ENCODE measurements at regions not wholly inside any gene's neighbourhood (a gene's known extent, or its start where the extent isn't known, plus 50 kb on each side); places are given as distances from the start of the nearest gene placed in this dataset.

DNA sequence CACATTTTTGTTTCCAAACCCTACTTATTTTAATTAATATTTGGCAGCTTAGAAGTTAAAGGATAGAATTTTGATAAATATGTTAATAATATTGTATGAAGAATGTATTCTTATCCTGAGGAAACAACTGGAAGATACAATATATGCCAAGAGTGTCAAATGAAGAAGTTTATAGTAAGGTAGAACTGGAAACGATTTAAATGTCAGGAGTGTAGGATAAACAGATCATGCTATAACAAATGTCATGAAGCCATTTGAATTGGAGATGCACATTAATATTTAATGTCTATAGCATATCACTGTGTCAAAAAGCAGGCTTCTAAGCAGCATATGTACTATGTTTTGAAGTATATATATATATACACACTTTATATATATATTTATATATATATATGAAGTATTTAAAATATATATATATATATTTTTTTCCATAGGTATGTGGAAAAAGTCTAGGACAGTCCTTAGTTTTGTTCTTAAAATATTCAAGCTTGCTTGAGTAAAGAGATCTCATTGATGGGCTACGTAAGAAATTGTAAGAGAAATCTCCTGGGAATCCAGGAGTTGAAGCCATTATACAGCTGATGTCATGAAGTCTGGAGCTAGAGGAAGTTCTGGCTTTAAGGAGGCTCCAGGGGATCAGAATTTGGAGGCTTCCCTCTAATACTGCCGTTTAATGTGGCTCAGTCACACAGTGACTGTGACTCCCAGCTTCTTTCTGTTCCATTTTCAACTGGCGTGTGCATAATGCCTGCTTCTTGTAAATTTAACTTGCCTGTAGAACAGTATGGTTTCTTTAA is 79.9 kb upstream of the MYCBP2 start:
- Mint-ChIP-seq H3K9me3 (no peaks in the 10 kb centered on the region), H3K36me3 (ENCODE audit: low read depth) (no peaks in the 10 kb centered on the region), H3K4me3 (no peak overlapping the region), H3K27ac (no peak overlapping the region), H3K4me1 (ENCODE audit: low read depth) (no peaks in the 10 kb centered on the region), H3K27me3 (peaks cover 2% of the 10 kb centered on the region)

GRCh38 chr13:77398825-77399620 is 72.1 kb upstream of the MYCBP2 start:
- Mint-ChIP-seq H3K4me3 (no peak overlapping the region), H3K9me3 (peaks cover under 1% of the 10 kb centered on the region), H3K27ac (no peak overlapping the region), H3K27me3 (peaks cover 6% of the 10 kb centered on the region), H3K4me1 (ENCODE audit: low read depth) (peaks cover under 1% of the 10 kb centered on the region), H3K36me3 (ENCODE audit: low read depth) (no peaks in the 10 kb centered on the region)

- Mint-ChIP-seq H3K27ac (no peak overlapping the region), H3K27me3 (peaks cover 6% of the 10 kb centered on the region), H3K9me3 (peaks cover 4% of the 10 kb centered on the region), H3K4me1 (ENCODE audit: low read depth) (peaks cover 11% of the 10 kb centered on the region), H3K4me3 (no peak overlapping the region), H3K36me3 (ENCODE audit: low read depth) (no peaks in the 10 kb centered on the region)
Observed at GRCh38 chr13:77397636-77398035, 70.7 kb upstream of the MYCBP2 start.

- peaks cover 4% of the 10 kb centered on the region for H3K9me3 Mint-ChIP-seq
- no peaks in the 10 kb centered on the region for H3K27me3 Mint-ChIP-seq
- H3K4me3 Mint-ChIP-seq = no peak overlapping the region
- H3K27ac Mint-ChIP-seq = no peak overlapping the region
- H3K4me1 Mint-ChIP-seq (ENCODE audit: low read depth) = peaks cover 33% of the 10 kb centered on the region
- H3K36me3 Mint-ChIP-seq (ENCODE audit: low read depth) = no peaks in the 10 kb centered on the region
Observed at GRCh38 chr13:77391475-77391874, 64.6 kb upstream of the MYCBP2 start.

DNA sequence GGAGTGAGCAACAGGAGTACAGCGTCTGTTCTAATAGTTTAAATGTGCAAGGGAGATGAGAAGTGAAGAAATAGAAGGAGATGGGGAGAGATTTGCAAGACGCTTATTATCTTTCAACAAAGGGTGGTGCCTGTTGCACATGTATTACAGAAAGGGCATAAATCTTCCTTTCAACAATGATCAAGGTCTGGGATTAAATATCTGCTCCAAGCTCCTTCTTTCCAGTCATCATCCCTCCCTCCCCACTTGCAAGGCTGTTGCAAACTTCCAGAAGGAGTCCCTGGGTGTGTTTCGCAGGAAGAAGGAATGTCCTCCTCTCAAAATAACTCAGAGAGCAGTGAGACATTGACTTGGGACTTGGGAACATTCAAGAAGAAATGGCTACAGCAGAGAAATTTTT is 63.5 kb upstream of the MYCBP2 start:
- H3K27me3 Mint-ChIP-seq = peaks cover 5% of the 10 kb centered on the region
- H3K4me3 Mint-ChIP-seq = no peak overlapping the region
- H3K36me3 Mint-ChIP-seq (ENCODE audit: low read depth) = no peaks in the 10 kb centered on the region
- H3K9me3 Mint-ChIP-seq = peaks cover 4% of the 10 kb centered on the region
- H3K4me1 Mint-ChIP-seq (ENCODE audit: low read depth) = peaks cover 33% of the 10 kb centered on the region
- no peak overlapping the region for H3K27ac Mint-ChIP-seq

DNA sequence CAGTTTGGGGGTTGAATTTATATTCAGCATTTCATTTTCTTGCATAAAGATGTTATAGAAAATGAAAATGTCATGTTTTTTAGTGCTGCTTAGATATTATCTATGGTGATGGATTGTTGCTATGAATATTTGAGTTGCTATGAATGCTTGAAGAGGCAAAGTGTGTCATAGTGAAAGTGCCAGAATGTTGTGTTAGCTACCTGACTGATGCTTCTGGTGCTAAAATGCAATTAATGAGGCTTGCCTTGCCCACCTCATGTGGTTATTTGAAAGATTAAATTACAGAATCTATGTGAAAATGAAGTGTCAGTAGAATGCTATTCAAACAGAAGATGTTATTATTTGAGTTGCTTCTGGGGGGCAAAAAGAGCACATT is 62.7 kb upstream of the MYCBP2 start:
- Mint-ChIP-seq H3K4me1 (ENCODE audit: low read depth) (peaks cover 33% of the 10 kb centered on the region), H3K36me3 (ENCODE audit: low read depth) (no peaks in the 10 kb centered on the region), H3K9me3 (peaks cover 4% of the 10 kb centered on the region)

GRCh38 chr13:77388944-77389624 is 62.2 kb upstream of the MYCBP2 start:
- no peak overlapping the region for H3K4me3 Mint-ChIP-seq
- no peak overlapping the region for H3K27ac Mint-ChIP-seq
- H3K4me1 Mint-ChIP-seq (ENCODE audit: low read depth) = peaks cover 33% of the 10 kb centered on the region
- peaks cover 7% of the 10 kb centered on the region for H3K27me3 Mint-ChIP-seq
- H3K36me3 Mint-ChIP-seq (ENCODE audit: low read depth) = no peaks in the 10 kb centered on the region
- H3K9me3 Mint-ChIP-seq = peaks cover 4% of the 10 kb centered on the region

More for the DNA sequence above, 62.7 kb upstream of the MYCBP2 start:
- H3K4me3 Mint-ChIP-seq = no peak overlapping the region
- H3K27ac Mint-ChIP-seq = no peak overlapping the region
- peaks cover 7% of the 10 kb centered on the region for H3K27me3 Mint-ChIP-seq

- Mint-ChIP-seq H3K36me3 (ENCODE audit: low read depth) (no peaks in the 10 kb centered on the region), H3K27ac (no peak overlapping the region), H3K9me3 (no peaks in the 10 kb centered on the region), H3K4me1 (ENCODE audit: low read depth) (peaks cover 22% of the 10 kb centered on the region), H3K4me3 (no peak overlapping the region), H3K27me3 (peaks cover 7% of the 10 kb centered on the region)
Observed at GRCh38 chr13:77387607-77388200, 60.8 kb upstream of the MYCBP2 start.

GRCh38 chr13:77386880-77387606 is 60.1 kb upstream of the MYCBP2 start:
- Mint-ChIP-seq H3K4me1 (ENCODE audit: low read depth) (peaks cover 22% of the 10 kb centered on the region), H3K9me3 (no peaks in the 10 kb centered on the region), H3K36me3 (ENCODE audit: low read depth) (no peaks in the 10 kb centered on the region), H3K27me3 (peaks cover 7% of the 10 kb centered on the region), H3K4me3 (no peak overlapping the region), H3K27ac (no peak overlapping the region)

- peaks cover 22% of the 10 kb centered on the region for H3K4me1 Mint-ChIP-seq (ENCODE audit: low read depth)
- H3K9me3 Mint-ChIP-seq = no peaks in the 10 kb centered on the region
- H3K27ac Mint-ChIP-seq = no peak overlapping the region
- H3K27me3 Mint-ChIP-seq = peaks cover 7% of the 10 kb centered on the region
- no peak overlapping the region for H3K4me3 Mint-ChIP-seq
- H3K36me3 Mint-ChIP-seq (ENCODE audit: low read depth) = no peaks in the 10 kb centered on the region
Observed at GRCh38 chr13:77386046-77386445, 59.2 kb upstream of the MYCBP2 start.

GRCh38 chr13:77384999-77385398 is 58.1 kb upstream of the MYCBP2 start:
- no peak overlapping the region for H3K4me3 Mint-ChIP-seq
- H3K36me3 Mint-ChIP-seq (ENCODE audit: low read depth) = no peaks in the 10 kb centered on the region
- H3K4me1 Mint-ChIP-seq (ENCODE audit: low read depth) = peaks cover 22% of the 10 kb centered on the region
- H3K27me3 Mint-ChIP-seq = peaks cover 7% of the 10 kb centered on the region
- H3K27ac Mint-ChIP-seq = no peak overlapping the region
- H3K9me3 Mint-ChIP-seq = no peaks in the 10 kb centered on the region

DNA sequence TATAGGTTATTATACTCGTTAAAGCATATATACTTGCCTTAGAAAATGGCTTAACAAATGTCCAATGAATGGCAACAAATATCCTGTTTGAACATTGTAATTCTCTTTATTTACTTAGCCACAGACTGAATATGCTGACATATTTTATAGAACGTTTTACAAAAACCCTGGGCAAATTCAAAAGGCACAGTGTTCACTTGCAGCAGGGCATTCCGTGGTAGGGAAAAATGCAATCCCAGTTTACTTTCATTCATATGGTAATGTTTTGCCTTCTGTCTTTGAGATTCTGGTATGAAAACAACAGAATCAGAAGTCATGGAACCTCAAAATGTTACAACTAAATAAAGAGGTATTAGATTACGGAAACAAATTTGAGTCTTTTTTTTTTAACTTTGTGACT is 56.2 kb upstream of the MYCBP2 start:
- H3K36me3 Mint-ChIP-seq (ENCODE audit: low read depth) = no peaks in the 10 kb centered on the region
- H3K4me3 Mint-ChIP-seq = no peak overlapping the region
- H3K27ac Mint-ChIP-seq = no peak overlapping the region
- peaks cover 10% of the 10 kb centered on the region for H3K4me1 Mint-ChIP-seq (ENCODE audit: low read depth)
- H3K27me3 Mint-ChIP-seq = peaks cover 7% of the 10 kb centered on the region
- no peaks in the 10 kb centered on the region for H3K9me3 Mint-ChIP-seq

- peaks cover 7% of the 10 kb centered on the region for H3K27me3 Mint-ChIP-seq
- no peaks in the 10 kb centered on the region for H3K36me3 Mint-ChIP-seq (ENCODE audit: low read depth)
Observed at GRCh38 chr13:77381059-77381458, 54.2 kb upstream of the MYCBP2 start.

GRCh38 chr13:77379508-77379907 is 52.6 kb upstream of the MYCBP2 start:
- H3K4me1 Mint-ChIP-seq (ENCODE audit: low read depth) = peaks cover 14% of the 10 kb centered on the region
- no peaks in the 10 kb centered on the region for H3K36me3 Mint-ChIP-seq (ENCODE audit: low read depth)
- no peaks in the 10 kb centered on the region for H3K9me3 Mint-ChIP-seq
- no peak overlapping the region for H3K4me3 Mint-ChIP-seq
- H3K27me3 Mint-ChIP-seq = no peaks in the 10 kb centered on the region
- H3K27ac Mint-ChIP-seq = no peak overlapping the region

More at GRCh38 chr13:77381059-77381458, 54.2 kb upstream of the MYCBP2 start:
- H3K27ac Mint-ChIP-seq = no peak overlapping the region
- no peaks in the 10 kb centered on the region for H3K9me3 Mint-ChIP-seq
- H3K4me3 Mint-ChIP-seq = no peak overlapping the region
- H3K4me1 Mint-ChIP-seq (ENCODE audit: low read depth) = no peaks in the 10 kb centered on the region
